GM12865 (cell line): ENCODE measurements at regions not wholly inside any gene's neighbourhood (a gene's known extent, or its start where the extent isn't known, plus 50 kb on each side); places are given as distances from the start of the nearest gene placed in this dataset.
"Not testable (repeated sequence)": the region's sequence is repeated elsewhere in the genome, so short reads cannot be mapped to it uniquely, and the experiment has no call there.

ENCODE experiments used
- DNase-seq: peaks from one replicate; pipeline ENCODE4 v3.0.0; 2010; ENCODE audit warnings: low read depth
- H3K4me3 ChIP-seq: 2 replicates; pipeline ENCODE4 v1.5.1; 2011; ENCODE audit warnings: mild to moderate bottlenecking, low read depth, low read length, control low read depth

GRCh38 chr7:149930374-149931068 is 56.8 kb downstream of the ATP6V0E2 start:
- H3K4me3 ChIP-seq, DNase-seq: not testable (repeated sequence)

- not testable (repeated sequence) for H3K4me3 ChIP-seq, DNase-seq
These were observed 60.0 kb downstream of the ATP6V0E2 start for GRCh38 chr7:149933776-149934175.

- not testable (repeated sequence) for DNase-seq, H3K4me3 ChIP-seq
These were observed 73.6 kb downstream of the ATP6V0E2 start for GRCh38 chr7:149947346-149947745.

- H3K4me3 ChIP-seq, DNase-seq: not testable (repeated sequence)
These were observed 74.7 kb downstream of the ATP6V0E2 start for GRCh38 chr7:149948444-149948843.

GRCh38 chr7:149949863-149950577 is 76.3 kb downstream of the ATP6V0E2 start:
- DNase-seq: not testable (repeated sequence)

GRCh38 chr7:149950578-149950924 is 76.8 kb downstream of the ATP6V0E2 start:
- not testable (repeated sequence) for DNase-seq, H3K4me3 ChIP-seq

More at GRCh38 chr7:149949863-149950577, 76.3 kb downstream of the ATP6V0E2 start:
- H3K4me3 ChIP-seq: not testable (repeated sequence)

- not testable (repeated sequence) for DNase-seq, H3K4me3 ChIP-seq
These were observed 77.8 kb downstream of the ATP6V0E2 start for GRCh38 chr7:149951579-149951978.

GRCh38 chr7:149958880-149959279 is 85.1 kb downstream of the ATP6V0E2 start:
- DNase-seq, H3K4me3 ChIP-seq: not testable (repeated sequence)

- not testable (repeated sequence) for H3K4me3 ChIP-seq
- peak; percentile 0 for DNase-seq
These were observed 87.1 kb downstream of the ATP6V0E2 start for GRCh38 chr7:149960863-149961262.

GRCh38 chr7:149961878-149962277 is 88.1 kb downstream of the ATP6V0E2 start:
- H3K4me3 ChIP-seq: not testable (repeated sequence)

GRCh38 chr7:149962685-149963319 is 89.0 kb downstream of the ATP6V0E2 start:
- not testable (repeated sequence) for H3K4me3 ChIP-seq, DNase-seq

More at GRCh38 chr7:149961878-149962277, 88.1 kb downstream of the ATP6V0E2 start:
- DNase-seq: peak; percentile 4

- not testable (repeated sequence) for DNase-seq, H3K4me3 ChIP-seq
These were observed 90.2 kb downstream of the ATP6V0E2 start for GRCh38 chr7:149963985-149964384.

GRCh38 chr7:149966444-149966843 is 92.7 kb downstream of the ATP6V0E2 start:
- not testable (repeated sequence) for DNase-seq

GRCh38 chr7:149972977-149973376 is 99.2 kb downstream of the ATP6V0E2 start:
- DNase-seq, H3K4me3 ChIP-seq: not testable (repeated sequence)

More at GRCh38 chr7:149966444-149966843, 92.7 kb downstream of the ATP6V0E2 start:
- H3K4me3 ChIP-seq: not testable (repeated sequence)

GRCh38 chr7:149973681-149974080 is 99.9 kb downstream of the ATP6V0E2 start:
- DNase-seq, H3K4me3 ChIP-seq: not testable (repeated sequence)

GRCh38 chr7:149975608-149976007 is 101.8 kb downstream of the ATP6V0E2 start:
- DNase-seq, H3K4me3 ChIP-seq: not testable (repeated sequence)

- not testable (repeated sequence) for H3K4me3 ChIP-seq, DNase-seq
These were observed 104.8 kb downstream of the ATP6V0E2 start for GRCh38 chr7:149978537-149978936.

GRCh38 chr7:149978944-149979343 is 105.2 kb downstream of the ATP6V0E2 start:
- DNase-seq, H3K4me3 ChIP-seq: not testable (repeated sequence)

GRCh38 chr7:149982537-149983112 is 108.9 kb downstream of the ATP6V0E2 start:
- not testable (repeated sequence) for DNase-seq, H3K4me3 ChIP-seq
